HG03175 (cell line): ENCODE measurements at regions not wholly inside any gene's neighbourhood (a gene's known extent, or its start where the extent isn't known, plus 50 kb on each side); places are given as distances from the start of the nearest gene placed in this dataset.

Experiments
- ATAC-seq: cut with Tn5 transposase; IDR thresholded peaks from one replicate; pipeline ENCODE4 v1.9.1; 2021; ENCODE audit warnings: mild to moderate bottlenecking, moderate library complexity; ENCODE audit not compliant: unreplicated experiment

DNA sequence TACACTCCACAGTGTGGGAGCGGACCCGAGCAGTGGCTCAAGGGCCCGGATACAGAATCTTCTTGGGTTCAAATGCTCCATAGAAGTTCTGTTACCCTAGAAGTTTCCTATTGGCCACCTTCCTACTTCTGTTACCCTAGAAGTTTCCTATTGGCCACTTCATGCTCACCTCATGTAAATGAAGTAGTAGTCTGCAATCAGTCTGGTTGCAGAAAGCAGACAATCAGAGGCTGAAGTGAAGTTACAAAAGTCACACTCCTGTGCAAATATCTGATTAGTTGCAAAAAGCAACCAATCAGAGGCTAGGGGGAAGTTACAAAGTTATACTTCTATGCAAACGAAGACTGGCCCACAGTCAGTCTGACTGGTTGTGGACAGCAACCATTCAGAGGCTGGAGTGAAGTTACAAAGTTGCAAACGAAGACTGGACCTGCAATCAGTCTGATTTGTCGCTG, 77.8 kb upstream of the CPNE8 start:
- ATAC-seq, result no peak

DNA sequence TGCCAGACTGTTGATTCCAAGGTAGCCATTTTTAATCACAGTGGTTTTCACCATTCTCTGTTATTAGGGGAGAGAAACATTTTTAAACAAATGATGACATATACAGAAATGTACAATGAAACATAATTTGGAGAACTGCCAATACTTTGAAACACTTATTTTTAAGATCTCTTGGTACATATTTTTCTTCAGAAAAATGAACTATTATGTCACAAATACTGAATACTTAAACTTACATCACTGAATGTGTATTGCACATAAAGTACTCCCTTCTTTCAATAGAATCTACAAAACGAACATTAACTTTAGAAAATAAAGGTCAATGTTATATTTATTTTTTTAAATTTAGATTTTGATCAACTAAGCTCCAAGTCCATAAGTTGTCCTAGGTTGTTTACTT, 71.7 kb upstream of the CPNE8 start:
- no peak for ATAC-seq

DNA sequence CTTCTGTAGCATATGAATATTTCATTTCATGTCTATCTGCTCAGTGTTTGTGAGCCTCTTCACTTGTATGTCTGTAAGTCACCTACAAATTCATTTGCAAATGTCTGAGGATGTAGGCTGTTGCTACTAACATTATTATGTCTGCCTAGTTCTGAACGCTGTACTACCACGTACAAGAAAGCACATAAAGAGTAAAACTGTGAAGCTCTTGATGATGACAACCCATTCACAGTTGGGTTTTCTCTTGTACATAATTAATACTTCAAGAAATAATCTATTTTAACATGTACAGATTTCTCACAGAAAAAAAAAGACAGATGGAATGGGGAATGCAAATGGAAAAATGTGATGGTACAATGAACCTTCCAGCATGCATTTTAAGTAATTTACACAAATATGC, 64.3 kb upstream of the CPNE8 start:
- ATAC-seq, result no peak

DNA sequence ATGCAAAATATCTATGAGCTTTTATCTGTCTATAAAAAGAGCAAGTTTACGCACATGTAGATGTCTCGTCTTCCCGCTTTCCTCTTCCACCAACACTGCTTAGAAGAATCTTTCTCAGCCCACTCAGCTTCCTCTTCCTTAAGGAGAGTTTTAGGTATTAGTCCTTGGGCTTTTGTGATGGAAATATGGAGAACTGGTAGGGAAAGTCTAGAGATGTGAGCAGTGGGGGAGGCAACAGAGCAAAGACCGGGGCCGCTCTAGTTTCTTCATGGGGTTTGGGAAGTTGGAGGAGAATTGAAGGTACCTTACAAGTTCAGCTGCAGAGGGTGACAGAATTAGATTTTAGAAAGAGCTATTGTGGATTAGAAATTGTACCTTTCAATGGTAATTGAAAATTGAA, 56.3 kb upstream of the CPNE8 start:
- ATAC-seq, result no peak

DNA sequence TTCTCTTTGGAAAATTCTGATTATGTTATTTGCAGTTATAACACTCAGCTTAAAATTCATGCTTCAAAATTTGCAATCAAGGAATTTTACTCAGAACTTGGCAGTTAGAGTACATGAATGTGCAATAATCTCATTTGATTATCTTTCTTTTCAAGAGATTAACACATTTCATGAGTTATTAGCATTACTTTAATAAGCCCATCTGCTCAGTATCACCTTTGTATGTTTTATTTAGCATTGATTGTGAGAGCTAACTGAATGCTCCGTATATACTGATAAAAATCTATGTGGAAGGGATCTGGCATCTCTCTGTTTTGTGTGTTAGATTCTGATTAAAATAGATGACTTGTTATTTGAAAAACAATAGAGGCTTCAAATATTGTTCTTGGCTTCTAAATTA, 55.6 kb upstream of the CPNE8 start:
- ATAC-seq, result no peak

DNA sequence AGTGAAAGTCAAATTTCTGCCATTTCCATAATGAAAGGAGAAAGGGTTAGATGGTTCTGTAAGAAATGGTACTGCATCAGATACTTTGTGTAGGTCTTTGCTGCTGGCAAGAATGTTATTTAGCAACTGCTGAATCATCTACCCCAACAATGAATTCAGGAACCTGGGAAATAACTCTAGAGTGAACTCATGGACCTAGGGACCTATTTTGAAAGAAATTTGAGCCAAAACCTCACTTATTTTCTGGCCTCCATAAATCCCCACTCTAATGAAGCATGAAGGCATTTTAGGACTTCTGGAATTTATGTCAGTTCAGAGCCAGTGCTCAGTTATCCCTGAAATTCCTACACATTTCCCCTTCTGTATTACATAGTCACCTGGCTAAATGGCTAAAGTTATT, 50.9 kb upstream of the CPNE8 start:
- ATAC-seq, result no peak
